H1 (cell line): ENCODE measurements at regions not wholly inside any gene's neighbourhood (a gene's known extent, or its start where the extent isn't known, plus 50 kb on each side); places are given as distances from the start of the nearest gene placed in this dataset.

ENCODE experiments used
- CTCF ChIA-PET: fragments of 300-600 bp; sonication (Branson Sonifier 250); formaldehyde crosslinking; loops from one replicate; lab custom pipeline; 2021; ENCODE audit not compliant: partially characterized antibody; lab: Charles Lee
- POLR2A ChIA-PET: fragments of 300-600 bp; sonication (Branson Sonifier 250); formaldehyde crosslinking; loops from one replicate; lab custom pipeline; 2021; ENCODE audit warnings: inconsistent platforms; ENCODE audit not compliant: partially characterized antibody; lab: Charles Lee
- DNase-seq, 2 experiments: peaks; one replicate each; pipeline versions ENCODE4 v3.0.0 to v3.0.0-alpha.2; 2010 to 2022; ENCODE audit warnings: low spot score in 2 of 2, low read depth in 1 of 2, mixed read lengths in 1 of 2
- FAIRE-seq: peaks from 2 replicates; lab custom pipeline; 2011; peaks lifted over from hg19 to GRCh38; lab: Jason Lieb, UNC
- H2AFZ ChIP-seq: 2 replicates; pipeline ENCODE4 v1.8.1; 2012; ENCODE audit warnings: low read length, inconsistent platforms
- H2AK5ac ChIP-seq: 2 replicates; pipeline ENCODE4 v1.6.1; 2013; ENCODE audit warnings: low read depth, low read length
- H2BK120ac ChIP-seq: replicated peaks from 2 replicates; pipeline ENCODE3; 2013; ENCODE audit warnings: low read depth, low read length, inconsistent platforms
- H2BK12ac ChIP-seq: 2 replicates; pipeline ENCODE4 v1.6.1; 2013; ENCODE audit warnings: low read depth, low read length
- H2BK15ac ChIP-seq: 2 replicates; pipeline ENCODE4 v1.6.1; 2013; ENCODE audit warnings: low read length
- H2BK20ac ChIP-seq: 2 replicates; pipeline ENCODE4 v1.6.1; 2013; ENCODE audit warnings: low read length
- H2BK5ac ChIP-seq: 2 replicates; pipeline ENCODE4 v1.6.1; 2013; ENCODE audit warnings: low read depth, low read length
- H3K14ac ChIP-seq: 2 replicates; pipeline ENCODE4 v1.6.1; 2013; ENCODE audit warnings: inconsistent platforms; ENCODE audit not compliant: insufficient read length
- H3K18ac ChIP-seq: 2 replicates; pipeline ENCODE4 v1.6.1; 2013; ENCODE audit warnings: low read length; ENCODE audit errors: extremely low read depth
- H3K23ac ChIP-seq: 2 replicates; pipeline ENCODE4 v1.6.1; 2013; ENCODE audit warnings: inconsistent platforms; ENCODE audit not compliant: insufficient read length
- H3K23me2 ChIP-seq: 2 replicates; pipeline ENCODE4 v1.6.1; 2013; ENCODE audit warnings: low read depth, low read length
- H3K27ac ChIP-seq: 2 replicates; pipeline ENCODE4 v1.6.1; 2011; ENCODE audit warnings: low read depth, low read length, inconsistent platforms
- H3K27me3 ChIP-seq, 4 experiments: replicated peaks in 1 of 4; 1 replicate in 1 of 4; 2 replicates in 3 of 4; pipeline versions ENCODE4 v1.6.1 to v1.8.1; 2011 to 2013; ENCODE audit warnings: low read length in 3 of 4, mild to moderate bottlenecking in 3 of 4, inconsistent platforms in 2 of 4, mixed read lengths in 2 of 4, moderate library complexity in 1 of 4; ENCODE audit not compliant: control insufficient read depth in 3 of 4, insufficient read depth in 3 of 4; ENCODE audit errors: extremely low read depth in 1 of 4
- H3K36me3 ChIP-seq, 4 experiments: 2 replicates each; pipeline versions ENCODE4 v1.6.1 to v1.8.1; 2011 to 2013; ENCODE audit warnings: mild to moderate bottlenecking in 4 of 4, low read length in 3 of 4, moderate library complexity in 2 of 4, control low read depth in 1 of 4, inconsistent platforms in 1 of 4; ENCODE audit not compliant: insufficient read depth in 4 of 4, control insufficient read depth in 2 of 4
- H3K4ac ChIP-seq: replicated peaks from 2 replicates; pipeline ENCODE3; 2013; ENCODE audit warnings: low read length, low read depth, mixed read lengths, inconsistent platforms; ENCODE audit not compliant: insufficient read length
- H3K4me1 ChIP-seq, 4 experiments: replicated peaks in 1 of 4; 1 replicate in 1 of 4; 2 replicates in 3 of 4; pipeline versions ENCODE4 v1.6.1 to v1.8.1; 2011 to 2013; ENCODE audit warnings: low read length in 3 of 4, inconsistent platforms in 2 of 4, mixed read lengths in 1 of 4; ENCODE audit not compliant: insufficient read depth in 4 of 4, control insufficient read depth in 3 of 4
- H3K4me2 ChIP-seq, 2 experiments: 2 replicates each; pipeline versions ENCODE4 v1.6.1 to v1.8.1; 2011 to 2013; ENCODE audit warnings: low read depth in 2 of 2, low read length in 2 of 2, control low read depth in 1 of 2, inconsistent platforms in 1 of 2, mild to moderate bottlenecking in 1 of 2; ENCODE audit not compliant: insufficient read depth in 1 of 2
- H3K4me3 ChIP-seq, 4 experiments: fragments of 200-600, 300-600 bp in 1 of 4; sonication (generic), shearing (Covaris generic), sonication (Bioruptor Twin) in 1 of 4; 2 replicates each; pipeline versions ENCODE4 v1.5.1 to v1.8.1; 2011 to 2016; ENCODE audit warnings: low read length in 4 of 4, low read depth in 3 of 4, control low read depth in 2 of 4, inconsistent platforms in 2 of 4, mild to moderate bottlenecking in 2 of 4, mixed read lengths in 1 of 4, moderate library complexity in 1 of 4; ENCODE audit not compliant: insufficient read depth in 2 of 4; ENCODE audit errors: extremely low read depth in 1 of 4
- H3K56ac ChIP-seq: replicated peaks from 2 replicates; pipeline ENCODE3; 2013; ENCODE audit warnings: low read depth, mild to moderate bottlenecking, mixed read lengths, low read length, inconsistent platforms; ENCODE audit not compliant: insufficient read length
- H3K79me1 ChIP-seq: 2 replicates; pipeline ENCODE4 v1.6.1; 2013; ENCODE audit warnings: low read depth, low read length, control low read depth
- H3K79me2 ChIP-seq, 2 experiments: 2 replicates each; pipeline versions ENCODE4 v1.6.1 to v1.8.1; 2012 to 2013; ENCODE audit warnings: low read length in 2 of 2, mild to moderate bottlenecking in 2 of 2, inconsistent platforms in 1 of 2; ENCODE audit not compliant: insufficient read depth in 2 of 2, control insufficient read depth in 1 of 2
- H3K9ac ChIP-seq, 4 experiments: replicated peaks in 1 of 4; 1 replicate in 1 of 4; 2 replicates in 3 of 4; pipeline versions ENCODE4 v1.6.1 to v1.8.1; 2011 to 2013; ENCODE audit warnings: low read depth in 3 of 4, low read length in 3 of 4, control low read depth in 2 of 4, mild to moderate bottlenecking in 2 of 4, moderate library complexity in 2 of 4, inconsistent platforms in 1 of 4; ENCODE audit errors: extremely low read depth in 1 of 4
- H3K9me3 ChIP-seq, 2 experiments: 2 replicates each; pipeline versions ENCODE4 v1.6.1 to v1.8.1; 2012 to 2013; ENCODE audit warnings: mild to moderate bottlenecking in 2 of 2, moderate library complexity in 2 of 2, control low read depth in 1 of 2, inconsistent platforms in 1 of 2, low read depth in 1 of 2, low read length in 1 of 2, mixed read lengths in 1 of 2; ENCODE audit not compliant: insufficient read depth in 2 of 2
- H4K20me1 ChIP-seq, 2 experiments: replicated peaks in 1 of 2; 2 replicates each; pipeline versions ENCODE3 to v1.8.1; 2011 to 2013; ENCODE audit warnings: inconsistent platforms in 2 of 2, low read length in 2 of 2, mild to moderate bottlenecking in 1 of 2; ENCODE audit not compliant: insufficient read depth in 2 of 2, control insufficient read depth in 1 of 2
- H4K5ac ChIP-seq: 2 replicates; pipeline ENCODE4 v1.6.1; 2013; ENCODE audit warnings: low read length, low read depth, mixed read lengths, inconsistent platforms; ENCODE audit not compliant: insufficient read length
- H4K8ac ChIP-seq: 2 replicates; pipeline ENCODE4 v1.8.0; 2013; ENCODE audit warnings: mild to moderate bottlenecking, moderate library complexity, low read length, inconsistent platforms; ENCODE audit not compliant: insufficient read depth; ENCODE audit errors: extremely low read depth
- H4K91ac ChIP-seq: replicated peaks from 2 replicates; pipeline ENCODE3; 2013; ENCODE audit warnings: low read length, mixed read lengths, inconsistent platforms; ENCODE audit not compliant: insufficient read length
- CEBPB ChIP-seq: IDR thresholded peaks from 2 replicates; pipeline ENCODE4 v1.6.1; 2012; ENCODE audit warnings: low read depth, low read length
- CTBP2 ChIP-seq: IDR thresholded peaks from 2 replicates; pipeline ENCODE4 v1.7.0; 2011; ENCODE audit warnings: borderline replicate concordance, mild to moderate bottlenecking, moderate library complexity, mixed read lengths, low read length; ENCODE audit not compliant: insufficient read depth, insufficient read length
- PHF8 ChIP-seq: fragments of 200-600 bp; sonication (generic); conservative IDR thresholded peaks from 2 replicates; pipeline ENCODE4 v1.7.1; 2012; ENCODE audit warnings: low read depth, mild to moderate bottlenecking, inconsistent platforms, low read length, moderate library complexity
- RXRA ChIP-seq: IDR thresholded peaks from 2 replicates; pipeline ENCODE4 v1.6.1; 2011; ENCODE audit warnings: low read depth, mild to moderate bottlenecking, low read length, moderate library complexity; ENCODE audit not compliant: insufficient read depth
- SIN3A ChIP-seq, 2 experiments: IDR thresholded peaks in 1 of 2; conservative IDR thresholded peaks in 1 of 2; 2 replicates each; pipeline ENCODE4 v1.6.1; 2011 to 2012; ENCODE audit warnings: low read length in 2 of 2, improper control_type of control experiment in 1 of 2, low read depth in 1 of 2, mild to moderate bottlenecking in 1 of 2
- SIX5 ChIP-seq: IDR thresholded peaks from 2 replicates; pipeline ENCODE4 v1.6.1; 2011; ENCODE audit warnings: mild to moderate bottlenecking, low read depth, low read length
- SP2 ChIP-seq: IDR thresholded peaks from 2 replicates; pipeline ENCODE4 v1.6.1; 2012; ENCODE audit warnings: mild to moderate bottlenecking, low read length, inconsistent platforms
- SP4 ChIP-seq: IDR thresholded peaks from 2 replicates; pipeline ENCODE4 v1.6.1; 2012; ENCODE audit warnings: low read length, inconsistent platforms
- SRF ChIP-seq: IDR thresholded peaks from 2 replicates; pipeline ENCODE4 v1.6.1; 2011; ENCODE audit warnings: mild to moderate bottlenecking, low read depth, low read length, moderate library complexity
- TCF12 ChIP-seq: IDR thresholded peaks from 2 replicates; pipeline ENCODE4 v1.6.1; 2011; ENCODE audit warnings: low read depth, mild to moderate bottlenecking, low read length
- USF2 ChIP-seq: IDR thresholded peaks from 2 replicates; pipeline ENCODE4 v1.6.1; 2011; ENCODE audit warnings: low read length, improper control_type of control experiment
- WGBS, 2 experiments: shearing (Covaris generic) in 1 of 2; methylation state at CpG; one replicate each; pipeline versions ENCODE4 v1.1.6 to v1.1.7; 2013 to 2015; ENCODE audit warnings: low lambda C conversion rate in 2 of 2, mixed read lengths in 2 of 2, inconsistent platforms in 1 of 2, low coverage in 1 of 2, missing lambda C conversion rate in 1 of 2; ENCODE audit not compliant: insufficient replicate concordance in 2 of 2, insufficient coverage in 1 of 2, insufficient read length in 1 of 2; ENCODE audit errors: extremely low coverage in 1 of 2, missing lambda C conversion rate in 1 of 2; 5-methylcytosine and 5-hydroxymethylcytosine counted together
- TF ChIP-seq, protein P1 (sequence below), 3 experiments: IDR thresholded peaks; 1 replicate in 2 of 3; 2 replicates in 1 of 3; pipeline versions ENCODE4 v1.5.1 to v1.6.1; 2011; ENCODE audit warnings: low read length in 3 of 3, mild to moderate bottlenecking in 3 of 3, inconsistent platforms in 2 of 3, low read depth in 1 of 3, moderate library complexity in 1 of 3; ENCODE audit not compliant: insufficient read depth in 1 of 3; ENCODE audit errors: control extremely low read depth in 1 of 3

DNA sequence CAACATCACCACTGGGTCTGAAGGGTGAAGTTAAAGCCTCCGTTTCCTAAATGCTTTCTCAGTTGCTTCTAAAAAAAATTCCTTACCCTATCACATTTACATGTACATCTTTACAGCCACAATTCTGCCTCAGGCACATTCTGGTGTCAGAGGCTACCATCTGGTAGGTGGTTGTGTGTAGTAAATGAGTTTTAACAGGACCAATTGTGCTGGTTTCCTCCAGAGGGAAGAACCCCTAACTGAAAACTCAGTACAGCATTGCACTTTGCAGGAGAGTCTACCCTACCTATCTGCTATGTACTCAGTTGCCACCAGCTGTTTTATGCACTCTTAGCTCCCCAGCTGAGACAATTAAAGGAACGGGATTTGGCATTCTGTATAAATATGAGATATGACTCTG, 1576.5 kb downstream of the PCDH9 start:
- Histone ChIP-seq H2BK12ac (no peak overlapping the region), H2AK5ac (no peak overlapping the region), H3K79me1 (no peaks in the 10 kb centered on the region), H2BK5ac (no peak overlapping the region), H3K23me2 (no peaks in the 10 kb centered on the region), H2BK120ac (no peak overlapping the region), H3K4ac (no peak overlapping the region), H3K14ac (no peak overlapping the region), H3K79me2 (no peaks in the 10 kb centered on the region), H4K91ac (no peak overlapping the region), H2BK20ac (no peak overlapping the region), H3K9ac (no peak overlapping the region), H2BK15ac (no peak overlapping the region), H2AFZ (0 out of 2 replicates have a peak overlapping the region, but pooled peaks have one; percentile 56), H3K27me3 (no peaks in the 10 kb centered on the region), H4K20me1 (no peaks in the 10 kb centered on the region), H3K4me3 (no peak overlapping the region), H3K4me1 (no peaks in the 10 kb centered on the region), H3K23ac (no peak overlapping the region), H3K4me2 (no peak overlapping the region), H3K18ac (no peak overlapping the region), H4K8ac (no peak overlapping the region), H3K36me3 (no peaks in the 10 kb centered on the region), H3K56ac (no peak overlapping the region), H3K27ac (no peak overlapping the region), H4K5ac (no peak overlapping the region), H3K9me3 (no peaks in the 10 kb centered on the region)
- DNase-seq (no peak), FAIRE-seq (no peak)
- ChIA-PET CTCF (no interaction called here), POLR2A (no interaction called here)
- 91% methylated on average over 2 of the region's 2 CpGs; no CpG with 5 or more reads in 1 of the 2 experiments for WGBS, 2 experiments
- TF ChIP-seq SP2 (no peak), RXRA (no peak), CTBP2 (no peak), SIX5 (no peak), CEBPB (no peak), SIN3A (conservative IDR thresholded peaks at IDR 0.05 in 1 of 2, IDR thresholded peaks at IDR 0.05 in 1 of 2; ENCODE audit: low read depth in 1 of 2, low read length in 2 of 2) (no peak), TCF12 (no peak), PHF8 (no peak), SRF (no peak), SP4 (no peak), USF2 (no peak)
- TF ChIP-seq, protein P1, sequence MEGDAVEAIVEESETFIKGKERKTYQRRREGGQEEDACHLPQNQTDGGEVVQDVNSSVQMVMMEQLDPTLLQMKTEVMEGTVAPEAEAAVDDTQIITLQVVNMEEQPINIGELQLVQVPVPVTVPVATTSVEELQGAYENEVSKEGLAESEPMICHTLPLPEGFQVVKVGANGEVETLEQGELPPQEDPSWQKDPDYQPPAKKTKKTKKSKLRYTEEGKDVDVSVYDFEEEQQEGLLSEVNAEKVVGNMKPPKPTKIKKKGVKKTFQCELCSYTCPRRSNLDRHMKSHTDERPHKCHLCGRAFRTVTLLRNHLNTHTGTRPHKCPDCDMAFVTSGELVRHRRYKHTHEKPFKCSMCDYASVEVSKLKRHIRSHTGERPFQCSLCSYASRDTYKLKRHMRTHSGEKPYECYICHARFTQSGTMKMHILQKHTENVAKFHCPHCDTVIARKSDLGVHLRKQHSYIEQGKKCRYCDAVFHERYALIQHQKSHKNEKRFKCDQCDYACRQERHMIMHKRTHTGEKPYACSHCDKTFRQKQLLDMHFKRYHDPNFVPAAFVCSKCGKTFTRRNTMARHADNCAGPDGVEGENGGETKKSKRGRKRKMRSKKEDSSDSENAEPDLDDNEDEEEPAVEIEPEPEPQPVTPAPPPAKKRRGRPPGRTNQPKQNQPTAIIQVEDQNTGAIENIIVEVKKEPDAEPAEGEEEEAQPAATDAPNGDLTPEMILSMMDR (IDR thresholded peaks at IDR 0.05; ENCODE audit: control extremely low read depth in 1 of 3, insufficient read depth in 1 of 3, low read depth in 1 of 3, low read length in 3 of 3): no peak
